NCI-H345 treated with DMSO at 0.1 percent for 48 hours (cell line): ENCODE measurements at regions not wholly inside any gene's neighbourhood (a gene's known extent, or its start where the extent isn't known, plus 50 kb on each side); places are given as distances from the start of the nearest gene placed in this dataset.
A peak's percentile ranks its signal among the peaks of the same experiment; 100 is the strongest.
"Not testable (repeated sequence)": the region's sequence is repeated elsewhere in the genome, so short reads cannot be mapped to it uniquely, and the experiment has no call there.

Source experiments
- DNase-seq: peaks from one replicate; lab custom pipeline; 2025; ENCODE audit not compliant: unreplicated experiment; lab: John Stamatoyannopoulos, UW

DNA sequence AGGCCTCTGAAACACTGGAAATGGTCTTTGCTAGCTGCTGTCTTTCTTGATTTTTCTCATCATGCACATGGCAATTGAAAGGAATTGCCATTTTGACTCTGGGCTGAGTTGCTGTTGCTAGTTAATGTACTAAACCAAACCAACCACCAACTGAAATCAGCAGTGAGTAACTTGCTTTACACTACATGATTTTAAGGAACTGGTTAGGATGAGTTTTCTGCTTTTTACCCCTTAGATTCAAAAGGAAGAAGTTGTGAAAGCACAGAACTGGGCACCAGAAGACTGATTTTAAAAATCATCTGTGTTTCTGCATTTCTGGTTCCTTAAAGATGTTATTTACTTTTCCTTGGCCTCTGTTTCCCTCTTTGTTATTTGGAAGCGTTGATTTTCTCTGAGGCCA is 361.9 kb downstream of the HLX start:
- DNase-seq: no peak

- no peak for DNase-seq
These were observed 362.3 kb downstream of the HLX start for GRCh38 chr1:221241592-221241991.

- DNase-seq: no peak
These were observed 366.8 kb downstream of the HLX start for GRCh38 chr1:221246067-221246466.

DNA sequence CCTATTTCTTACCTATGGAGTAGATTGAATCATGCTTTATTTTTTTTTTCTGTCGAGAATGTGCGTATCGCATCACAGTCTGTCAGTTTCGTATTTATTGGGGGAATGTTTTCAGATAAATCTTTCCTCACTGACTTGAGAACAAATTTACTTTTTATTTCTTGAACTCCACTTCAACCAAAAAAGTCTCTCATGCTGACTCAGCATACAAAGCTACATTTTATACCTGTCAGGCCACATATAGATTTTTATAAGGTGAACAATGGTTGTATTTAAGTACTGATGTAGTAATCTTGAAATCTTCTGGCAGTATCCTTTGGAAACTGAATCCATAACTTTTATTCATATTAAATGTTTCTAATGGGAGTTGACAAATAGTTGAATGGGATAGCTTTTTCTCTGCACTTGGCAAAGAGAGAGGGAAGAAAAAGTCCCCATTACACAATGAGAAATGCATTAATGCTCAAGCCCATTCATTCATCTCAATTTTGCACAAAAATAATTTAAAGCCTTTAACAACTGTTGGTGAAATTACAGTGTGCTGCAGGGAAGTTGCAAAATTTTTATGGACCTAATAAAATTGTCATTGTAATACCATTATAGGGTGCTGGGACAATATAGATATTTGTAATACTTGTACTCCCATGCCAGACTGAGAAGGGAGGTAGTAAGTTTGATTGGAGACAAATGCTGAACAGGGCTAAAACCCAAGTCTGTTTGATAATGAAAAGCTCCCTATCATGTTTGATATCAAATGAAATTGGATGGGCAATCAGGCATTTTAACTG is 367.6 kb downstream of the HLX start:
- no peak for DNase-seq

GRCh38 chr1:221251580-221251979 is 372.3 kb downstream of the HLX start:
- DNase-seq: no peak

DNA sequence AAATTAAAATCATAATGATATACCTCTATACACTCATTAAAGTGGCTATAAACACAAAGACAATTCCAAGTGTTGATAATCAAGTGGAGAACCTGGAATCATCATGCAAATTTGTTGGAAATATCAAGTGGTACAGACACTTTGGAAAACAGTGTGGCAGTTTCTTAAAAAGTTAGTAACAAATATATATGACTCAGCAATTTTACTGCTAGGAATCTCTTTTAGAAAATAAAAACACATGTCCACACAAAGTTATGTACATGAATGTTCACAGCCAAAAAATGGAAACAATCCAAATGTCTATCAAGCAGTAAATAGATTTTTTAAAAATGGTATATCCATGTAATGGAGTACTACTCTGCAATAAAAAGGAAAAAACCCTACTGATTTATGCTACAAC is 375.6 kb downstream of the HLX start:
- DNase-seq: no peak

GRCh38 chr1:221256773-221257172 is 377.5 kb downstream of the HLX start:
- no peak for DNase-seq

- DNase-seq: not testable (repeated sequence)
These were observed 378.3 kb downstream of the HLX start for GRCh38 chr1:221257548-221257947.

GRCh38 chr1:221262677-221263076 is 383.4 kb downstream of the HLX start:
- not testable (repeated sequence) for DNase-seq

GRCh38 chr1:221263831-221264767 is 384.9 kb downstream of the HLX start:
- DNase-seq: peak; percentile 24

DNA sequence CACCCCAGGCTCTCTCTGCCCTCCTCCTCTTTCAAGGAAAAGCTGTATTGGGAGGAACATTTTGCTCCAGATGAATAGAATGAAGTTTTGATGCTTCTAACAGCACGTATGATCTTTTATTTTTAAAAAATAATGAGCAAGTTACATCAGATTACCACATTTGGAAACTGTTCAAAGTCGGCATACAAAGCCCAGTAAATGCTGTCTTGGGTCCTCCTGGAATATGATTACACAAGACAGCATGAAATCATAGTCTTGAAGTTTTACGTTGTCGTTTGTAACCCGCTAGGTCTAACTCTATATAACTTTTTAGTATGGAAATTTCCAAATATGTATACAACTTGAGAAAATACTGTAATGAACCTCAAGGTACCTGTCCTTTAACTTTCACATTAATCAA is 385.6 kb downstream of the HLX start:
- no peak for DNase-seq

DNA sequence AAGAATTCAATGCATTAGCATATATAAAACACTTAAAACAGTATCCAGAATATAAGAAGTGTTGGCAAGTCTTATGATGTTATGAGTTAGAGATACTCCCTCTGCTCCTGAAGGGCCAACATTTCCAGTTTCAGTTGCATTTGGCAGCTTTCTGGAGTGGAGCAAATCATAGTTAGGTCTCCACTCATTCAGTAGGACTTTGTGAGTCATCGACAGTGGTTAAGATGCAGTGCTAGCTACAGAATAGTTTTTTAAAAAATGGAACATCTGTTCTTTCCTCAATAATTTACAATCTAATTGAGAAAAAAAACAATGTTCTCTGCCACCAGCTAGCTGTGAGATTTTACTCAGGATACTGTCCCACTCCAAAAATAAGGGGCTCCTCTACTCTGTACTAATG is 389.1 kb downstream of the HLX start:
- DNase-seq: no peak

GRCh38 chr1:221271701-221272100 is 392.5 kb downstream of the HLX start:
- no peak for DNase-seq

- no peak for DNase-seq
These were observed 393.7 kb downstream of the HLX start for GRCh38 chr1:221272940-221273339.

GRCh38 chr1:221274373-221274772 is 395.1 kb downstream of the HLX start:
- DNase-seq: peak; percentile 52

GRCh38 chr1:221276896-221277409 is 397.7 kb downstream of the HLX start:
- no peak for DNase-seq

DNA sequence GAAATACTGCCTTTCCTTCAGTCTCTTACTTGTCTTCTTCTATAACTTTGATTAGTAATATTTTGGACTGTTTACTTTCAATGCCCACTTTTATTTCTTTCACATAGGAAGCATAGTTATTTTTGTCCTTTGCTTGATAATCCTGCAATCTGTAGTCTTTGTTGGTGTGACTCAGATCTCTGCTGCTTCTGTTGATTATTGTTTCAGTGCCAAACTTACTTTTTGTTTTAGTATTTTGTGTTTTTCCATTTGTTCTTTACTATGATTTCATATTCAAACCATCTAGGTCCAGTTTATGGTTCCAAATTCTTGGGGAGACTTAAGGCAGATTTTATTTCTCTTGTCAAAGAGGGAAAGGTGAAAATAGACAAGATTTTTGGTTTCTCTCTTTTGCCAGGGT is 399.9 kb downstream of the HLX start:
- no peak for DNase-seq

GRCh38 chr1:221283532-221283931 is 404.3 kb downstream of the HLX start:
- DNase-seq: no peak

DNA sequence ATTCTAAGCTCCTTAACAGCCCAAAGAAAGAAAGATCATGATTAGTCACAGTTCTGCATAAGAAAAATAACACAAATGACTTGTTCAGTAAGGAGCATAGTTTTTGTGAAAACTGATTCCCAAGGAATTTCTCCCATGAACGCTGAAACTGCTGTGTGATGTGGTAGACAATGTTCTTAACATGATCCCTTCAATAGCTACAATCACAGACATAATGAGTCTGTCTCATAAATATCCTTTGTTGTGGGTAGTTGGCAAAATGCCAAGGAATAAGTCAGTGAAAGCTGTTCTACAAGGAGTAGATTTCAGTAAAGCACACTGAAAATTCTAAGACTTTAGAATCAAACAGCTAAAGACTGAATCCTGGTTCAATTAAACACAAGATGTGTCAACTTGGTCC is 404.8 kb downstream of the HLX start:
- peak; percentile 66 for DNase-seq

DNA sequence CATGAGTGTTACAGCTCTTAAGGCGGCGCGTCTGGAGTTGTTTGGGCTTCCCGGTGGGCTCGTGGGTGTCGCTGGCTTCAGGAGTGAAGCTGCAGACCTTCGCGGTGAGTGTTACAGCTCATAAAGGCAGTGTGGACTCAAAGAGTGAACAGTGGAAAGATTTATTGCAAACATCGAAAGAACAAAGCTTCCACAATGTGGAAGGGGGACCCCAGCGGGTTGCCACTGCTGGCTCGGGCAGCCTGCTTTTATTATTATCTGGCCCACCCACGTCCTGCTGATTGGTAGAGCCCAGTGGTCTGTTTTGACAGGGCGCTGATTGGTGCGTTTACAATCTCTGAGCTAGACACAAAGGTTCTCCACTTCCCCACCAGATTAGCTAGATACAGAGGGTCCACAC is 405.7 kb downstream of the HLX start:
- DNase-seq: not testable (repeated sequence)

GRCh38 chr1:221285458-221286210 is 406.4 kb downstream of the HLX start:
- not testable (repeated sequence) for DNase-seq
